GM19452 (cell line): ENCODE measurements at regions not wholly inside any gene's neighbourhood (a gene's known extent, or its start where the extent isn't known, plus 50 kb on each side); places are given as distances from the start of the nearest gene placed in this dataset.

Experiments
- ATAC-seq: cut with Tn5 transposase; IDR thresholded peaks from one replicate; pipeline ENCODE4 v1.9.1; 2021; ENCODE audit not compliant: unreplicated experiment

- ATAC-seq, result no peak
Observed at GRCh38 chr1:190540366-190540765, 62.7 kb upstream of the BRINP3 start.

GRCh38 chr1:190551638-190552037, 74.0 kb upstream of the BRINP3 start:
- ATAC-seq, result no peak

- ATAC-seq, result no peak
Observed at GRCh38 chr1:190560161-190560681, 82.6 kb upstream of the BRINP3 start.

GRCh38 chr1:190563230-190563629, 85.6 kb upstream of the BRINP3 start:
- ATAC-seq, result no peak

- no peak for ATAC-seq
Observed at GRCh38 chr1:190564117-190564516, 86.5 kb upstream of the BRINP3 start.

GRCh38 chr1:190578017-190578416, 100.4 kb upstream of the BRINP3 start:
- ATAC-seq, result no peak

- no peak for ATAC-seq
Observed at GRCh38 chr1:190578526-190578925, 100.9 kb upstream of the BRINP3 start.

GRCh38 chr1:190579552-190580193, 102.0 kb upstream of the BRINP3 start:
- no peak for ATAC-seq

- no peak for ATAC-seq
Observed at GRCh38 chr1:190583862-190584261, 106.2 kb upstream of the BRINP3 start.

- ATAC-seq, result no peak
Observed at GRCh38 chr1:190588424-190588823, 110.8 kb upstream of the BRINP3 start.

GRCh38 chr1:190595438-190595837, 117.8 kb upstream of the BRINP3 start:
- ATAC-seq, result no peak

- no peak for ATAC-seq
Observed at GRCh38 chr1:190597294-190597693, 119.6 kb upstream of the BRINP3 start.

- ATAC-seq, result no peak
Observed at GRCh38 chr1:190599670-190600069, 122.0 kb upstream of the BRINP3 start.

- ATAC-seq, result no peak
Observed at GRCh38 chr1:190602325-190602724, 124.7 kb upstream of the BRINP3 start.

- ATAC-seq, result no peak
Observed at GRCh38 chr1:190608282-190608681, 130.6 kb upstream of the BRINP3 start.

GRCh38 chr1:190615818-190616217, 138.2 kb upstream of the BRINP3 start:
- ATAC-seq, result no peak

- no peak for ATAC-seq
Observed at GRCh38 chr1:190616235-190616634, 138.6 kb upstream of the BRINP3 start.

GRCh38 chr1:190619724-190620123, 142.1 kb upstream of the BRINP3 start:
- no peak for ATAC-seq

GRCh38 chr1:190633488-190633887, 155.8 kb upstream of the BRINP3 start:
- no peak for ATAC-seq

- ATAC-seq, result no peak
Observed at GRCh38 chr1:190634134-190634533, 156.5 kb upstream of the BRINP3 start.

- no peak for ATAC-seq
Observed at GRCh38 chr1:190649553-190649952, 171.9 kb upstream of the BRINP3 start.

- ATAC-seq, result no peak
Observed at GRCh38 chr1:190658907-190659306, 181.2 kb upstream of the BRINP3 start.

GRCh38 chr1:190663962-190664361, 186.3 kb upstream of the BRINP3 start:
- ATAC-seq, result no peak
